ENCODE measurements at regions not wholly inside any gene's neighbourhood (a gene's known extent, or its start where the extent isn't known, plus 50 kb on each side); places are given as distances from the start of the nearest gene placed in this dataset.

- intact Hi-C loops (cut with DNase I): no loop called here
- H3K36me3 ChIP-seq: no peaks in the 10 kb centered on the region
- no peak overlapping the region for H3K4me3 ChIP-seq
- H3K9me3 ChIP-seq: no peaks in the 10 kb centered on the region
- TF ChIP-seq CTCF (IDR thresholded peaks at IDR 0.05): no peak
- ATAC-seq (no peak), DNase-seq (no peak)
- no peaks in the 10 kb centered on the region for H3K27me3 ChIP-seq (ENCODE audit: low read depth)
- no peak overlapping the region for H3K27ac ChIP-seq
- H3K4me1 ChIP-seq: no peaks in the 10 kb centered on the region
Measured at GRCh38 chrX:8939322-8939721, 94.6 kb downstream of the FAM9B start.

GRCh38 chrX:8927701-8928100 is 106.2 kb downstream of the FAM9B start:
- TF ChIP-seq CTCF (IDR thresholded peaks at IDR 0.05): no peak
- Histone ChIP-seq H3K9me3 (no peaks in the 10 kb centered on the region), H3K27me3 (ENCODE audit: low read depth) (no peaks in the 10 kb centered on the region), H3K4me3 (no peak overlapping the region), H3K27ac (no peak overlapping the region), H3K36me3 (no peaks in the 10 kb centered on the region), H3K4me1 (no peaks in the 10 kb centered on the region)
- no peak for ATAC-seq
- intact Hi-C loops (cut with DNase I): no loop called here
- DNase-seq: no peak

- Histone ChIP-seq H3K4me3 (no peak overlapping the region), H3K27me3 (ENCODE audit: low read depth) (no peaks in the 10 kb centered on the region), H3K9me3 (no peaks in the 10 kb centered on the region), H3K27ac (no peak overlapping the region), H3K4me1 (no peaks in the 10 kb centered on the region), H3K36me3 (no peaks in the 10 kb centered on the region)
- ATAC-seq: no peak
- intact Hi-C loops (cut with DNase I): no loop called here
- TF ChIP-seq CTCF (IDR thresholded peaks at IDR 0.05): no peak
- no peak for DNase-seq
Measured at GRCh38 chrX:8927066-8927635, 106.8 kb downstream of the FAM9B start.

- TF ChIP-seq CTCF (IDR thresholded peaks at IDR 0.05): no peak
Measured at GRCh38 chrX:8921615-8922014, 112.3 kb downstream of the FAM9B start.

GRCh38 chrX:8919801-8920200 is 114.1 kb downstream of the FAM9B start:
- Histone ChIP-seq H3K36me3 (no peaks in the 10 kb centered on the region), H3K27me3 (ENCODE audit: low read depth) (no peaks in the 10 kb centered on the region), H3K9me3 (no peaks in the 10 kb centered on the region), H3K4me3 (no peak overlapping the region), H3K4me1 (no peaks in the 10 kb centered on the region), H3K27ac (no peak overlapping the region)
- TF ChIP-seq CTCF (IDR thresholded peaks at IDR 0.05): no peak
- DNase-seq (no peak), ATAC-seq (no peak)
- intact Hi-C loops (cut with DNase I): no loop called here

More at GRCh38 chrX:8921615-8922014, 112.3 kb downstream of the FAM9B start:
- Histone ChIP-seq H3K27ac (no peak overlapping the region), H3K27me3 (ENCODE audit: low read depth) (no peaks in the 10 kb centered on the region), H3K4me1 (no peaks in the 10 kb centered on the region), H3K36me3 (no peaks in the 10 kb centered on the region), H3K9me3 (no peaks in the 10 kb centered on the region), H3K4me3 (no peak overlapping the region)
- intact Hi-C loops (cut with DNase I): no loop called here
- no peak for DNase-seq
- ATAC-seq: no peak

GRCh38 chrX:8916697-8917096 is 115.5 kb upstream of the FAM9A start:
- no peaks in the 10 kb centered on the region for H3K4me1 ChIP-seq
- no peaks in the 10 kb centered on the region for H3K36me3 ChIP-seq
- no peaks in the 10 kb centered on the region for H3K27me3 ChIP-seq (ENCODE audit: low read depth)
- no peaks in the 10 kb centered on the region for H3K9me3 ChIP-seq
- H3K27ac ChIP-seq: no peak overlapping the region
- DNase-seq (no peak), ATAC-seq (no peak)
- intact Hi-C loops (cut with DNase I): no loop called here
- TF ChIP-seq CTCF (IDR thresholded peaks at IDR 0.05): no peak
- H3K4me3 ChIP-seq: no peak overlapping the region

Data from lower lobe of right lung (tissue), 2 donors.